ENCODE measurements at regions not wholly inside any gene's neighbourhood (a gene's known extent, or its start where the extent isn't known, plus 50 kb on each side); places are given as distances from the start of the nearest gene placed in this dataset.

GRCh38 chr15:39438260-39438659 lies 142.6 kb upstream of the THBS1 start:
- no peaks in the 10 kb centered on the region for H3K36me3 ChIP-seq (ENCODE audit: insufficient read depth, low read length)
- no peaks in the 10 kb centered on the region for H3K9me3 ChIP-seq (ENCODE audit: control insufficient read depth, insufficient read depth, low read length)
- peaks cover 9% of the 10 kb centered on the region; the same call in 1 of the 2 replicates for H3K4me1 ChIP-seq (ENCODE audit: insufficient read depth, low read length)
- H3K9ac ChIP-seq (ENCODE audit: low read depth, low read length): no peak overlapping the region

- H3K4me1 ChIP-seq (ENCODE audit: insufficient read depth, low read length): peaks cover 9% of the 10 kb centered on the region; the same call in 1 of the 2 replicates
- H3K9ac ChIP-seq (ENCODE audit: low read depth, low read length): no peak overlapping the region
- no peaks in the 10 kb centered on the region for H3K36me3 ChIP-seq (ENCODE audit: insufficient read depth, low read length)
- no peaks in the 10 kb centered on the region for H3K9me3 ChIP-seq (ENCODE audit: control insufficient read depth, insufficient read depth, low read length)
Observed at GRCh38 chr15:39438799-39439592, 141.9 kb upstream of the THBS1 start.

GRCh38 chr15:39442898-39443297 lies 138.0 kb upstream of the THBS1 start:
- Histone ChIP-seq H3K9ac (ENCODE audit: low read depth, low read length) (no peak overlapping the region), H3K4me1 (ENCODE audit: insufficient read depth, low read length) (no peaks in the 10 kb centered on the region; the same call in 1 of the 2 replicates), H3K9me3 (ENCODE audit: control insufficient read depth, insufficient read depth, low read length) (no peaks in the 10 kb centered on the region), H3K36me3 (ENCODE audit: insufficient read depth, low read length) (no peaks in the 10 kb centered on the region)

GRCh38 chr15:39443659-39444219 lies 137.1 kb upstream of the THBS1 start:
- Histone ChIP-seq H3K4me1 (ENCODE audit: insufficient read depth, low read length) (no peaks in the 10 kb centered on the region; the same call in 1 of the 2 replicates), H3K9ac (ENCODE audit: low read depth, low read length) (no peak overlapping the region), H3K9me3 (ENCODE audit: control insufficient read depth, insufficient read depth, low read length) (no peaks in the 10 kb centered on the region), H3K36me3 (ENCODE audit: insufficient read depth, low read length) (no peaks in the 10 kb centered on the region)

GRCh38 chr15:39444735-39445470 lies 136.0 kb upstream of the THBS1 start:
- Histone ChIP-seq H3K9me3 (ENCODE audit: control insufficient read depth, insufficient read depth, low read length) (no peaks in the 10 kb centered on the region), H3K4me1 (ENCODE audit: insufficient read depth, low read length) (no peaks in the 10 kb centered on the region; the same call in 1 of the 2 replicates), H3K36me3 (ENCODE audit: insufficient read depth, low read length) (no peaks in the 10 kb centered on the region), H3K9ac (ENCODE audit: low read depth, low read length) (no peak overlapping the region)

GRCh38 chr15:39445931-39446330 lies 134.9 kb upstream of the THBS1 start:
- H3K9me3 ChIP-seq (ENCODE audit: control insufficient read depth, insufficient read depth, low read length): no peaks in the 10 kb centered on the region; the same call in 1 of the 2 replicates
- no peaks in the 10 kb centered on the region for H3K36me3 ChIP-seq (ENCODE audit: insufficient read depth, low read length)
- H3K9ac ChIP-seq (ENCODE audit: low read depth, low read length): no peak overlapping the region
- H3K4me1 ChIP-seq (ENCODE audit: insufficient read depth, low read length): no peaks in the 10 kb centered on the region; the same call in 1 of the 2 replicates

GRCh38 chr15:39447346-39447745 lies 133.5 kb upstream of the THBS1 start:
- H3K36me3 ChIP-seq (ENCODE audit: insufficient read depth, low read length): no peaks in the 10 kb centered on the region
- H3K9me3 ChIP-seq (ENCODE audit: control insufficient read depth, insufficient read depth, low read length): no peaks in the 10 kb centered on the region; the same call in none of the 2 replicates
- no peaks in the 10 kb centered on the region; the same call in 1 of the 2 replicates for H3K4me1 ChIP-seq (ENCODE audit: insufficient read depth, low read length)
- no peak overlapping the region for H3K9ac ChIP-seq (ENCODE audit: low read depth, low read length)

GRCh38 chr15:39447881-39448280 lies 133.0 kb upstream of the THBS1 start:
- no peaks in the 10 kb centered on the region; the same call in none of the 2 replicates for H3K9me3 ChIP-seq (ENCODE audit: control insufficient read depth, insufficient read depth, low read length)
- H3K36me3 ChIP-seq (ENCODE audit: insufficient read depth, low read length): no peaks in the 10 kb centered on the region
- H3K4me1 ChIP-seq (ENCODE audit: insufficient read depth, low read length): no peaks in the 10 kb centered on the region; the same call in 1 of the 2 replicates
- no peak overlapping the region for H3K9ac ChIP-seq (ENCODE audit: low read depth, low read length)

- H3K9me3 ChIP-seq (ENCODE audit: control insufficient read depth, insufficient read depth, low read length): no peaks in the 10 kb centered on the region; the same call in none of the 2 replicates
- no peak overlapping the region for H3K9ac ChIP-seq (ENCODE audit: low read depth, low read length)
- H3K36me3 ChIP-seq (ENCODE audit: insufficient read depth, low read length): no peaks in the 10 kb centered on the region
- H3K4me1 ChIP-seq (ENCODE audit: insufficient read depth, low read length): no peaks in the 10 kb centered on the region; the same call in 1 of the 2 replicates
Observed at GRCh38 chr15:39448409-39448808, 132.5 kb upstream of the THBS1 start.

- Histone ChIP-seq H3K4me1 (ENCODE audit: insufficient read depth, low read length) (no peaks in the 10 kb centered on the region; the same call in 1 of the 2 replicates), H3K9ac (ENCODE audit: low read depth, low read length) (no peak overlapping the region), H3K36me3 (ENCODE audit: insufficient read depth, low read length) (no peaks in the 10 kb centered on the region), H3K9me3 (ENCODE audit: control insufficient read depth, insufficient read depth, low read length) (no peaks in the 10 kb centered on the region; the same call in none of the 2 replicates)
Observed at GRCh38 chr15:39451121-39451688, 129.7 kb upstream of the THBS1 start.

GRCh38 chr15:39451871-39452270 lies 129.0 kb upstream of the THBS1 start:
- Histone ChIP-seq H3K4me1 (ENCODE audit: insufficient read depth, low read length) (no peaks in the 10 kb centered on the region; the same call in 1 of the 2 replicates), H3K9me3 (ENCODE audit: control insufficient read depth, insufficient read depth, low read length) (no peaks in the 10 kb centered on the region; the same call in none of the 2 replicates), H3K36me3 (ENCODE audit: insufficient read depth, low read length) (no peaks in the 10 kb centered on the region), H3K9ac (ENCODE audit: low read depth, low read length) (no peak overlapping the region)

- Histone ChIP-seq H3K4me1 (ENCODE audit: insufficient read depth, low read length) (no peaks in the 10 kb centered on the region), H3K9ac (ENCODE audit: low read depth, low read length) (no peak overlapping the region), H3K36me3 (ENCODE audit: insufficient read depth, low read length) (no peaks in the 10 kb centered on the region)
Observed at GRCh38 chr15:39453620-39454019, 127.3 kb upstream of the THBS1 start.

GRCh38 chr15:39454189-39454986 lies 126.5 kb upstream of the THBS1 start:
- Histone ChIP-seq H3K36me3 (ENCODE audit: insufficient read depth, low read length) (no peaks in the 10 kb centered on the region), H3K9me3 (ENCODE audit: control insufficient read depth, insufficient read depth, low read length) (no peaks in the 10 kb centered on the region; the same call in none of the 2 replicates), H3K9ac (ENCODE audit: low read depth, low read length) (no peak overlapping the region), H3K4me1 (ENCODE audit: insufficient read depth, low read length) (no peaks in the 10 kb centered on the region)

More at GRCh38 chr15:39453620-39454019, 127.3 kb upstream of the THBS1 start:
- no peaks in the 10 kb centered on the region; the same call in none of the 2 replicates for H3K9me3 ChIP-seq (ENCODE audit: control insufficient read depth, insufficient read depth, low read length)

Measured in ES-I3 (cell line).